GM12892 (cell line): ENCODE measurements at regions not wholly inside any gene's neighbourhood (a gene's known extent, or its start where the extent isn't known, plus 50 kb on each side); places are given as distances from the start of the nearest gene placed in this dataset.

Experiments used
- DNase-seq: peaks from one replicate; pipeline ENCODE4 v3.0.0; 2011; ENCODE audit not compliant: insufficient read length
- FAIRE-seq: peaks from 2 replicates; lab custom pipeline; 2011; peaks lifted over from hg19 to GRCh38; lab: Jason Lieb, UNC
- POLR2A ChIP-seq: IDR thresholded peaks from 2 replicates; pipeline ENCODE4 v1.6.1; 2011; ENCODE audit warnings: low read depth, low read length, control low read depth
- POLR2AphosphoS5 ChIP-seq: IDR thresholded peaks from 2 replicates; pipeline ENCODE4 v1.6.1; 2011; ENCODE audit warnings: low read depth, low read length, control low read depth
- TAF1 ChIP-seq: IDR thresholded peaks from 2 replicates; pipeline ENCODE4 v1.6.1; 2011; ENCODE audit warnings: low read depth, mild to moderate bottlenecking, control low read depth, low read length, borderline replicate concordance

- FAIRE-seq (no peak), DNase-seq (no peak)
- no peak for TF ChIP-seq POLR2A
Observed at GRCh38 chr2:100764430-100764829, 55.5 kb upstream of the NPAS2 start.

GRCh38 chr2:100765481-100765880, 54.5 kb upstream of the NPAS2 start:
- FAIRE-seq (no peak), DNase-seq (no peak)
- no peak for TF ChIP-seq POLR2A
- no peak for TF ChIP-seq TAF1
- no peak for TF ChIP-seq POLR2AphosphoS5

GRCh38 chr2:100766256-100766655, 53.7 kb upstream of the NPAS2 start:
- FAIRE-seq: no peak
- DNase-seq: no peak
- TF ChIP-seq POLR2AphosphoS5 (no peak), POLR2A (no peak), TAF1 (no peak)

- no peak for TF ChIP-seq POLR2AphosphoS5
- TF ChIP-seq TAF1: no peak
- no peak for TF ChIP-seq POLR2A
- FAIRE-seq (no peak), DNase-seq (no peak)
Observed at GRCh38 chr2:100766806-100767205, 53.1 kb upstream of the NPAS2 start.

GRCh38 chr2:100767224-100767653, 52.7 kb upstream of the NPAS2 start:
- DNase-seq (no peak), FAIRE-seq (no peak)
- TF ChIP-seq TAF1 (no peak), POLR2A (no peak), POLR2AphosphoS5 (no peak)

- DNase-seq: no peak
- no peak for FAIRE-seq
- TF ChIP-seq POLR2AphosphoS5: no peak
- TF ChIP-seq POLR2A: no peak
- TF ChIP-seq TAF1: no peak
Observed at GRCh38 chr2:100767810-100768806, 51.8 kb upstream of the NPAS2 start.
